HEK293 (cell line): ENCODE measurements at regions not wholly inside any gene's neighbourhood (a gene's known extent, or its start where the extent isn't known, plus 50 kb on each side); places are given as distances from the start of the nearest gene placed in this dataset.

Experiments
- CTCF ChIA-PET: fragments of 350-600 bp; formaldehyde crosslinking; extraction: SDS; loops from one replicate; lab custom pipeline; 2021; ENCODE audit warnings: antibody characterized with exemption; lab: Yijun Ruan, JAX
- POLR2A ChIA-PET: fragments of 300-600 bp; formaldehyde crosslinking; extraction: SDS; loops from one replicate; lab custom pipeline; 2020; ENCODE audit warnings: antibody characterized with exemption, inconsistent platforms; lab: Yijun Ruan, JAX
- H3K27ac ChIP-seq: fragments of 200-500 bp; sonication (Bioruptor generic); 2 replicates; pipeline ENCODE4 v1.5.1; 2014; ENCODE audit warnings: low read depth, low read length, control low read depth, inconsistent platforms; ENCODE audit errors: extremely low read depth
- H3K36me3 ChIP-seq, 2 experiments: fragments of 200-500 bp in 1 of 2; sonication (Bioruptor generic) in 1 of 2; 1 replicate in 1 of 2; 2 replicates in 1 of 2; pipeline ENCODE4 v1.5.1; 2014 to 2017; ENCODE audit warnings: inconsistent platforms in 2 of 2, low read length in 2 of 2; ENCODE audit not compliant: control insufficient read depth in 2 of 2, insufficient read depth in 1 of 2
- H3K4me1 ChIP-seq: fragments of 200-500 bp; sonication (Bioruptor generic); 2 replicates; pipeline ENCODE4 v1.5.1; 2014; ENCODE audit warnings: mild to moderate bottlenecking, low read length, inconsistent platforms; ENCODE audit not compliant: control insufficient read depth, insufficient read depth
- H3K4me3 ChIP-seq: 2 replicates; pipeline ENCODE4 v1.5.1; 2011; ENCODE audit warnings: low read depth, mild to moderate bottlenecking, control low read depth, low read length, moderate library complexity
- H3K9me3 ChIP-seq: fragments of 200-500 bp; sonication (Bioruptor generic); 2 replicates; pipeline ENCODE4 v1.5.1; 2014; ENCODE audit warnings: low read depth, low read length, inconsistent platforms; ENCODE audit not compliant: control insufficient read depth, insufficient read depth
- HOXD13 ChIP-seq: sonication (generic); formaldehyde crosslinking; IDR thresholded peaks from 2 replicates; pipeline ENCODE4 v1.8.0; 2022; ENCODE audit warnings: missing genetic modification reagents, borderline replicate concordance
- KLF9 ChIP-seq: fragments of 450-650 bp; formaldehyde crosslinking; IDR thresholded peaks from 2 replicates; pipeline ENCODE4 v1.5.1; 2016; ENCODE audit warnings: missing biosample characterization, missing genetic modification characterization, low read depth
- PBX3 ChIP-seq: sonication (generic); formaldehyde crosslinking; IDR thresholded peaks from 2 replicates; pipeline ENCODE4 v1.8.1; 2022; ENCODE audit warnings: mild to moderate bottlenecking, moderate library complexity, missing genetic modification reagents
- PRDM6 ChIP-seq: fragments of 450-650 bp; formaldehyde crosslinking; IDR thresholded peaks from 2 replicates; pipeline ENCODE4 v1.5.1; 2017; ENCODE audit warnings: missing biosample characterization, missing genetic modification characterization
- YY2 ChIP-seq: fragments of 450-650 bp; formaldehyde crosslinking; IDR thresholded peaks from 2 replicates; pipeline ENCODE4 v1.5.1; 2016; ENCODE audit warnings: missing biosample characterization, missing genetic modification characterization
- ZNF148 ChIP-seq: fragments of 450-650 bp; formaldehyde crosslinking; IDR thresholded peaks from 2 replicates; pipeline ENCODE4 v1.5.0; 2017; ENCODE audit warnings: missing biosample characterization, missing genetic modification characterization, borderline replicate concordance
- ZNF184 ChIP-seq: fragments of 450-650 bp; IDR thresholded peaks from 2 replicates; pipeline ENCODE4 v1.5.1; 2018; ENCODE audit warnings: missing biosample characterization, mild to moderate bottlenecking, missing genetic modification characterization
- ZNF211 ChIP-seq: fragments of 450-650 bp; formaldehyde crosslinking; IDR thresholded peaks from 2 replicates; pipeline ENCODE4 v1.5.1; 2016; ENCODE audit warnings: low read depth, missing biosample characterization, missing genetic modification characterization
- ZNF350 ChIP-seq: fragments of 450-650 bp; formaldehyde crosslinking; IDR thresholded peaks from 2 replicates; pipeline ENCODE4 v1.5.0; 2017; ENCODE audit warnings: missing biosample characterization, mild to moderate bottlenecking, missing genetic modification characterization
- ZNF416 ChIP-seq: fragments of 450-650 bp; formaldehyde crosslinking; IDR thresholded peaks from 2 replicates; pipeline ENCODE4 v1.5.1; 2016; ENCODE audit warnings: missing biosample characterization, missing genetic modification characterization
- ZNF473 ChIP-seq: fragments of 450-650 bp; formaldehyde crosslinking; IDR thresholded peaks from 2 replicates; pipeline ENCODE4 v1.5.1; 2017; ENCODE audit warnings: missing biosample characterization, missing genetic modification characterization
- ZNF707 ChIP-seq: fragments of 450-650 bp; formaldehyde crosslinking; IDR thresholded peaks from 2 replicates; pipeline ENCODE4 v1.5.1; 2016; ENCODE audit warnings: missing biosample characterization, missing genetic modification characterization
- TF ChIP-seq, protein P1 (sequence below): fragments of 450-650 bp; IDR thresholded peaks from 2 replicates; pipeline ENCODE4 v1.5.1; 2018; ENCODE audit warnings: missing biosample characterization, missing genetic modification characterization
- TF ChIP-seq, protein P2 (sequence below): fragments of 450-650 bp; formaldehyde crosslinking; IDR thresholded peaks from 2 replicates; pipeline ENCODE4 v1.5.1; 2016; ENCODE audit warnings: missing biosample characterization, missing genetic modification characterization
- TF ChIP-seq, protein P3 (sequence below): fragments of 450-650 bp; formaldehyde crosslinking; IDR thresholded peaks from 2 replicates; pipeline ENCODE4 v1.5.1; 2017; ENCODE audit warnings: missing biosample characterization, missing genetic modification characterization

DNA sequence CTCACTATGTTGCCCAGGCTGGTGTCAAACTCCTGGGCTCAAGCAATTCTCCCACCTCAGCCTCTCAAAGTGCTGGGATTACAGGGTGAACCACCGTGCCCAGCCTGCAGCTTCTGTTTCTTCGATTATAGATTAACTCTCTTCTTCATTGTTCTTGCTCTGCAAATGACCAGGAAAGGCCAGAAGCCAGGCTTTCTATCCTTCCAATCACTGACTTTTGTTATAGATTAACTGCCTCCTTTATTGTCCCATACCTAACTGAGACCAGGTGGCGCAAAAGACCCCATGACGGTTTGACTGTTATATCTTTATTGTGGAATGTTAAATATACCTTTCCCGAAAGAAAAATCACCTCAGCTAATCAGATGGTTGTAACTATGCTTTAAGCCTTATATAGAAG is 196.9 kb downstream of the MREG start:
- H3K9me3 ChIP-seq, result no peaks in the 10 kb centered on the region
- H3K4me3 ChIP-seq, result no peak overlapping the region
- ChIA-PET POLR2A (no interaction called here), CTCF (no interaction called here)
- no peak overlapping the region for H3K27ac ChIP-seq
- H3K4me1 ChIP-seq, result no peaks in the 10 kb centered on the region
- no peaks in the 10 kb centered on the region for H3K36me3 ChIP-seq
- TF ChIP-seq PRDM6 (tag by site-specific recombination) (no peak), ZNF707 (no peak), ZNF416 (tag by site-specific recombination) (no peak)

- ChIA-PET POLR2A (no interaction called here), CTCF (interaction anchor here (0.6 kb wide), 1 partner anchor 11 kb away, joined by 3 read pairs; no protein-coding TSS in a partner anchor)
Observed at GRCh38 chr2:215815960-215816359, 197.4 kb downstream of the MREG start.

GRCh38 chr2:215812966-215813365 is 200.4 kb downstream of the MREG start:
- ChIA-PET POLR2A (no interaction called here), CTCF (no interaction called here)

More at GRCh38 chr2:215815960-215816359, 197.4 kb downstream of the MREG start:
- Histone ChIP-seq H3K36me3 (no peaks in the 10 kb centered on the region), H3K4me3 (no peak overlapping the region), H3K4me1 (no peaks in the 10 kb centered on the region), H3K27ac (no peak overlapping the region), H3K9me3 (no peaks in the 10 kb centered on the region)
- TF ChIP-seq KLF9 (tag by site-specific recombination), result no peak
- no peak for TF ChIP-seq HOXD13 (CRISPR knock-in tag)
- no peak for TF ChIP-seq ZNF184
- TF ChIP-seq, protein P1, sequence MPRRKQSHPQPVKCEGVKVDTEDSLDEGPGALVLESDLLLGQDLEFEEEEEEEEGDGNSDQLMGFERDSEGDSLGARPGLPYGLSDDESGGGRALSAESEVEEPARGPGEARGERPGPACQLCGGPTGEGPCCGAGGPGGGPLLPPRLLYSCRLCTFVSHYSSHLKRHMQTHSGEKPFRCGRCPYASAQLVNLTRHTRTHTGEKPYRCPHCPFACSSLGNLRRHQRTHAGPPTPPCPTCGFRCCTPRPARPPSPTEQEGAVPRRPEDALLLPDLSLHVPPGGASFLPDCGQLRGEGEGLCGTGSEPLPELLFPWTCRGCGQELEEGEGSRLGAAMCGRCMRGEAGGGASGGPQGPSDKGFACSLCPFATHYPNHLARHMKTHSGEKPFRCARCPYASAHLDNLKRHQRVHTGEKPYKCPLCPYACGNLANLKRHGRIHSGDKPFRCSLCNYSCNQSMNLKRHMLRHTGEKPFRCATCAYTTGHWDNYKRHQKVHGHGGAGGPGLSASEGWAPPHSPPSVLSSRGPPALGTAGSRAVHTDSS (tag by site-specific recombination), result no peak

More at GRCh38 chr2:215812966-215813365, 200.4 kb downstream of the MREG start:
- Histone ChIP-seq H3K36me3 (no peaks in the 10 kb centered on the region), H3K27ac (no peak overlapping the region), H3K9me3 (no peaks in the 10 kb centered on the region), H3K4me3 (no peak overlapping the region), H3K4me1 (no peaks in the 10 kb centered on the region)
- TF ChIP-seq PBX3 (CRISPR knock-in tag) (no peak), ZNF148 (tag by site-specific recombination) (no peak), ZNF350 (tag by site-specific recombination) (no peak), YY2 (no peak), ZNF211 (tag by site-specific recombination) (no peak), ZNF473 (tag by site-specific recombination) (no peak)
- TF ChIP-seq, protein P2, sequence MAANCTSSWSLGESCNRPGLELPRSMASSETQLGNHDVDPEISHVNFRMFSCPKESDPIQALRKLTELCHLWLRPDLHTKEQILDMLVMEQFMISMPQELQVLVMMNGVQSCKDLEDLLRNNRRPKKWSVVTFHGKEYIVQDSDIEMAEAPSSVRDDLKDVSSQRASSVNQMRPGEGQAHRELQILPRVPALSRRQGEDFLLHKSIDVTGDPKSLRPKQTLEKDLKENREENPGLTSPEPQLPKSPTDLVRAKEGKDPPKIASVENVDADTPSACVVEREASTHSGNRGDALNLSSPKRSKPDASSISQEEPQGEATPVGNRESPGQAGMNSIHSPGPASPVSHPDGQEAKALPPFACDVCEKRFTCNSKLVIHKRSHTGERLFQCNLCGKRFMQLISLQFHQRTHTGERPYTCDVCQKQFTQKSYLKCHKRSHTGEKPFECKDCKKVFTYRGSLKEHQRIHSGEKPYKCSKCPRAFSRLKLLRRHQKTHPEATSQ (tag by site-specific recombination), result no peak
- TF ChIP-seq, protein P3, sequence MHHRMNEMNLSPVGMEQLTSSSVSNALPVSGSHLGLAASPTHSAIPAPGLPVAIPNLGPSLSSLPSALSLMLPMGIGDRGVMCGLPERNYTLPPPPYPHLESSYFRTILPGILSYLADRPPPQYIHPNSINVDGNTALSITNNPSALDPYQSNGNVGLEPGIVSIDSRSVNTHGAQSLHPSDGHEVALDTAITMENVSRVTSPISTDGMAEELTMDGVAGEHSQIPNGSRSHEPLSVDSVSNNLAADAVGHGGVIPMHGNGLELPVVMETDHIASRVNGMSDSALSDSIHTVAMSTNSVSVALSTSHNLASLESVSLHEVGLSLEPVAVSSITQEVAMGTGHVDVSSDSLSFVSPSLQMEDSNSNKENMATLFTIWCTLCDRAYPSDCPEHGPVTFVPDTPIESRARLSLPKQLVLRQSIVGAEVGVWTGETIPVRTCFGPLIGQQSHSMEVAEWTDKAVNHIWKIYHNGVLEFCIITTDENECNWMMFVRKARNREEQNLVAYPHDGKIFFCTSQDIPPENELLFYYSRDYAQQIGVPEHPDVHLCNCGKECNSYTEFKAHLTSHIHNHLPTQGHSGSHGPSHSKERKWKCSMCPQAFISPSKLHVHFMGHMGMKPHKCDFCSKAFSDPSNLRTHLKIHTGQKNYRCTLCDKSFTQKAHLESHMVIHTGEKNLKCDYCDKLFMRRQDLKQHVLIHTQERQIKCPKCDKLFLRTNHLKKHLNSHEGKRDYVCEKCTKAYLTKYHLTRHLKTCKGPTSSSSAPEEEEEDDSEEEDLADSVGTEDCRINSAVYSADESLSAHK (tag by site-specific recombination), result no peak
